Umbilical cord (tissue), 1 donor: ENCODE measurements at regions not wholly inside any gene's neighbourhood (a gene's known extent, or its start where the extent isn't known, plus 50 kb on each side); places are given as distances from the start of the nearest gene placed in this dataset.

Source experiments
- DNase-seq: peaks from one replicate; pipeline ENCODE4 v3.0.0-alpha.2; 2015; ENCODE audit warnings: low spot score

DNA sequence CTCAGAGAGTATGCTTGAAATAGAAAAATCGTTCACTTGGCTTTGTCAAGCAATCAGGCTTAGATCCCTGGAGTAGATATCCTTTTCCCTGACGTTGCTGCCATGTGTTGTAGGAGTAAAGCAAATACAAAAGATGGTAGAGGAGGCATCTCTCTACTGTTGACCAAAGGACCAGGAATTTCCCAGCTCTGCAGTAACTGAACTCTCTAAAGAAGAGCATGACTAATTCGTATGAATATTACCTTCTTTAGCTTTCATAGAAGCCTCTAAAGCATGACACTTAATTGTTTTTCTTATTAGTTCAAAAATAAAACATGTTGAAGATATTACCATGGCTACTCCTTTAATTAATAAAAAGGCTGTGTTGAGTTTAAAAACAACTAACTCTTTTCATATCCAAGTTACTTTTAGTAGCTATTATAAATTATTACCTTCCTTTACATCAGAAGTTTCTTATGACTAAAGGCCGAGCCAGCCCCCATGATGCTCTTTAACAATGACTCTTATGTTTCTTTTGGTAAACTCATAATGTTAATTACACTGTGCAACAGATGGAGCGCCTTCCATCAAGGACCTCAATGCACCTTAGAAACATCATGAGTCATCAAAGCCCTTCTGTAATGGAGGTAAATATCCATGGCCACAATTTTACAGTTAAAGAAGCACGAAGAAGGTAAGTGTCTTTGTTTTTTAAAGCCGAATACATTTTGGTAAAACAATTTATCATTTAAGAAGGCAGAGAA lies 352.4 kb downstream of the KLF5 start:
- DNase-seq: no peak

- no peak for DNase-seq
Observed at GRCh38 chr13:73406454-73406853, 347.6 kb downstream of the KLF5 start.

DNA sequence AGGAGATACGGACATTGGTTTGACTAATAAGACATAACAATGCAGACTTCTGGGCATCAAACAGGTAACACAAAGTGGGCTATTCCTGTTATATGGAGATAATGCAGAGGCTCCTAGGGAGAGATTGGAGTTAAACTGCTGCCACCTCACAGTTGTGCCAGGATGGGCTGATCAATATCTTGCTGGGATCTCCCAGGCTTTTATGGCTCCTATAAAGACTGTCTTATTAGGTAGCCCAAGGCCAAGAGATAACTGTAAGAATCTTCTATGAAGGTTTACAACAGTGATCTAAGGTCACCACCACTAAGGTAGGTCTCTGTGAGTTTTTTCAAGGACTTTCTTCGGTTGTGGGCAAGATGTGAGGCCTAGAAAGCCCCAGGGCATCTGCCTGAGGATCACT lies 345.8 kb downstream of the KLF5 start:
- no peak for DNase-seq

DNA sequence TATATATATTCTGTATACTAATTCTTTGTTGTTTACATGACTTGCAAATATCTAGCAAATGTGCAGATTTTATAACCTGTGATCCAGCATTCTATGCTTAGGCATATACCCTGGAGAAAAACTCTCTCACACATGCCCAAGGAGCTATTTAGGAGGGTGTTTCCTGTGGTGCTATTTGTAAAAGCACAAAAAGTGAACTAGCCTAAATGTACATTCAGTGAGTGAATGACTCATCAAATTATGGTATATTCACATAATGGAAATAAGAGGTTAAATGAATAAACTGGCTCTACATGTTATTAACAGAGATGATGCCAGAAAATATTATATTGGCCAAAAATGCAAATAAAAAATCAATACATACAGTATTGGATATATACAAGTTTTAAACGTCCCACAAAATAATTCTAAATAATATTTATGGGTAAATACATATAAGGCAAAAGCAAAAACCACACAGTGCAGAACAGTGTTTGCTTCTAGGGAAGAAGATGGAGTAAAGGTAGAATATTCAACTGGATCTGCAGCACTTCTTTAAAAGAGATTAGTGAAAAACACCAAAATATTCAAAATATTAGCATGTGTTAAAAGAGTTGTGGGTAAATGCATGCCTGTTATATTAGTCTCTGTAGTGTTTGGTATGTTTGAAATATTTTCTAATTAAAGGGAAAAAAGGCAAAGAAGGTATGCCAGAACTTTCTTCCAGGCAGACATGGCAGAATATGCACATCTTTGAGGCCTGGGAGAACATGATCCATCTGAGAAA lies 344.7 kb downstream of the KLF5 start:
- no peak for DNase-seq

DNA sequence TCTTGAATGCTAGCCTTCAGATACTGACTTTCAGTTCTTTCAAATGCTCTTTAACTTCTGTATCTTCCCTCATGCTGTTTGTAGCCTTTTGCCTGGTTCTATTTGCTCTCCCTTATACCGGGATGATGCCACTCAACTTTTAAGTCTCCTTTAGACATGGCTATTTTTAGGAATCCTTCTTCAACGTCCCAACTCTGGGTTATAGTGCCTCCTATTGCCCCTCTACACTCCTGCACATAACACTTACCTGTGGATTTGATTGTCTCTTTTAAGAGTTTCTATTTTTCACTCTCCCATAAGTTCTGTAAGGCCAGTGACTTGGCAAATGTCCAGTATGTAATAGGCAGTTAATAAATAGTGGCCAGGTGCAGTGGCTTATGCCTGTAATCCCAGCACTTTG lies 343.0 kb downstream of the KLF5 start:
- DNase-seq: no peak

DNA sequence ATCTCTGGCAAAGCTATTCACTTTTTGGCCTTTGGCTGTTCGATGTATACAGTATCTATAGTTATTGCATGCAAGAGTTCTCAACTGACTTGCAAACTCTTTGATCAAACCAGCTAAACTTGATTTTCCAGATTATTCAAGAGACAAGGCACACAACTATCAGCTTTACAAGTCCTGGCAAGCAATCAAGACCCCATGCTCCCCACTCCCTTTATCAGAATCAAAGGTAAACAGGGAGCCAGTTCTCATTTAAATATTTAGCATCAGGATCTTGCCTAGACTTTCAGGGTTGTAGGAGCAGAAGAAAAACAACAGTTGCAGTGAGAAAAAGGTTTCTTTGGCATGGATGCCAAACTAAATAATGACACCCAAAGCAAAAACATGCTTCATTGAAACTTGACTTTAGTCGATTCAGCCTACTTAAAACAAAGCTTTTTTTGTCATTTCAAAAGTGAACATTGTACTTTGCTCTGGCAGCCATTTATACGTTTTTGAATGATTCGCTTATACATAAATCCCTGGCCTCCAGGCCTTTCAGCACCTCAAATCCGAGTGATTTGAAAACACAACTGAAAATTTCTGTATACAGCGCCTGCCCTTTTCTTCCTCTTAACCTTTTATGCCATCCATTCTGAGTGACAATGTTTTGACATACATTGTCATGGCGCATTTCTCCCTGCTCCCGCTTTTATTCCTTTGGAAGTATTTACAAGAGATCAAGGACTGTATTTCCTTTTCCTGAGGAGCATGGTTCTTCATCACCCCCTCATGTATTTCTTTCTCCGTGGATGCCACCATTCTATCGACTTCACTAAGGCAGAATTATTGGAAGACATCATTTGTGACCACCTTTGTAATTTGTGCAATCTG lies 340.8 kb downstream of the KLF5 start:
- DNase-seq: peak; percentile 85

DNA sequence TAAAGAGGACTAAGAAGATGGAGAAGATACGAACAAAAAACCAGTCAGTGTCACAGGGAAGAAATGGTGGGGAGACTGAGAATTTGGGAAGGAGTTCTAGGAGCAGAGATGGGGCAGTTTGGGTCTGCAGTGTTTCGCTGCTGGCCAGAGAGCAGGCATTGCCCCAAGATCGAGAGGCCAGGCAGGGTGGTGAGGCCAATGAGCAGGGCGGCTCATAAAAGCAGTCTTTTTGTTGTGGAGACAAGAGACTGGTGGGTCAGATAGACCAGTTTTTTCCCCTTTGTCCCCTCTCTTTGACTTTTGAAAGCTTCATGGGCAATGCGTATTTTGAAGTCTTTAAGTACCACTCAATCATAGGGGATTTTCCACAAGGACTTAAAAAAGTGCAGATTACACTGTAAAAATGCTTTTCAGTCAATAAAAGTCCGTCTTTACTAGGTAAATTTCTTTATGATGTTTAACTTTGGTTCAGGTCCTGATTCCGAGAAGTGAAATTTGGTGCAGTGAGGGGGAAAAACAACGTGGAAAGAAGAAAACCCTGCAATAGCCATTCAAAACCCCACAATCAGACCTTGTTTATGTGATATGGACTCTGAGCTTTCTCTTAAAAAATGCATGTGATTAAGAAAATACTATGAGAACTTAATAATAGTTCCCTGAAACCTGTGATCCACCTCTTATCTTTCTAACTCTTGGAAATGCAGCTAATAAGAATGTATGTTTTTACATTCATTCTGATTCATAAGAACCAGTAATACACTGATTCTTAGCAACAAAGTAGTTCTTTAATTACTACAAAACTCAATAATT lies 338.9 kb downstream of the KLF5 start:
- DNase-seq: no peak

DNA sequence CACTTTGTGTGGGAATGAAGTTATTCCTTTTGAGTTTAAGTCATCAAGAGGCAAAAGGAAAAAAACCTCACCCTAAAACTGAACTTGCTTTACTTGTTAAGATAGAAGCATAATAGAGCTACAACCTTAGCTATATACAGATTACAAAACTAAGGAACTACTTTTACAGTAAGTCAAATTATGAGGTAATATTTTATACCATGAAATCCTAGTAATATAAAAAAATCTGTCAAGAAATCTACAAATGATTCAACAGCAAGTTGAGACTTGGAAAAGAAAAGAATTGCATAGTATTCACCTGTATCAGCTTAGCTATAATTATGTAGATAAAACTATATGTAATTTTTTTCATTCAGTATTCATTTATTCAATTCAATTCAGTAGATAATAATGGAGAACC lies 335.3 kb downstream of the KLF5 start:
- DNase-seq: no peak

GRCh38 chr13:73390100-73390499 lies 331.3 kb downstream of the KLF5 start:
- DNase-seq: no peak

- DNase-seq: no peak
Observed at GRCh38 chr13:73388586-73388985, 329.8 kb downstream of the KLF5 start.

DNA sequence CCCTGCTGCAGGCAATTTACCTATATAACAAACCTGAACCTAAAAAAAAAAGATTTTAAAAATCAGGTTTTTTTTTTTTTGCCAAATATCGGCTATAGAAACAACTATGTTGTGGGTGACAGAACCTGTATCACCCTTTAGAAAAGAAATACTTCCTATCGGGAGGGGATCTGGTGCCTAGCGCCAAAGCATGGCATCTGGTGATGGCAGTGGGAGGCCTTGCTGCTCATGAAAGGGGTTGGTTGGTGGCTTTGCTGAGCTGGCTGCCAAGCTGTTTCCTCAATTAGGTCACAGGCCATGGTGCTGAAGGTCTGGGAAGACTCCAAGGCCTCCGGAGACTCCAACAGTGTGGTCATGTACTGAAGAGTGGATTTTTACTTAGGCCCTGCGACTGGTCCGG lies 328.5 kb downstream of the KLF5 start:
- no peak for DNase-seq

GRCh38 chr13:73385848-73386247 lies 327.0 kb downstream of the KLF5 start:
- no peak for DNase-seq

DNA sequence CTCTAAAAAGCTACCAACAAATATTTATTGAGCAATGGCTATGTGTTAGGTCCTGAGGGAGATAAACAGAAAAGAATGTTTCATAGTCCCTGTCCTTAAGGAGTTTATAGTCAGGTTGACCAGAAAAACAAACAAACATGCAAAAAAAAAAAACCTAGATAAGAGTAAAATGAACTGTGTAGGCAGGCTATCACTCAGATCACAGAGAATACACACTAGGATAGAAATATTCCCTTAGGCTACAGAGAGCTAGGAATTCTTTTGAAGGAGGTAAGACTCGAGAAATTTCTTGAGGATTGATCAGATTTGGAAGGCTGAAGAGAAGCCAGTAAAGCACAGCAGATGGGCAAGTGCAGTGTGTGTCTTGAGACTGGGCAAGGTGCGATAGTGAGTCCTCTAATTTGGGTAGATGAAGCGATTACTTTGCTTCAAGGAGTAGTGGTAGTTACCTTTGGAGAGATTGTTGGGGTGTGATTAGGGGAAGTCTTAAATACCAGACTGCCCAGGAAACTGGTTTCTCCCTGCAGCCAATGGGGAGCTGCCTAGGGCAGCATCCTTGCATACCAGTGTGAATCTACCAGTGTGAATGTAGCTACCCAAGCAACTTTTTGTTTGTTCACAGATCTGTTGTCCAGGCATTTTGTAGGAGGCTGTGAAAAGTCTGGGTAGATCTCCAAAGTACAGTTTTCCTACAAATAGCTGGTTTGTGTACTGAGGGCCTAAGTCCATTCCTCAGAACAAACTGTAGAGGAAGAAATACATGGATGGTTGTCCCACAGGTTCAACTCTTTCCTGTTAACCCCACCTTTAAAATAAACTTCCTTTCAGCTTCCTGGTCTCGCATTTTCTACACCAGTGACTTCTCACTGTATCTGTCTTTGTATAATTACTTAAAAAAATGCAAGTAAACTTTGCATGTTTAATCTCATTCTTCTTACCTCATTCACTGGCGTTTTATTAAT lies 314.1 kb downstream of the KLF5 start:
- DNase-seq: no peak

- DNase-seq: no peak
Observed at GRCh38 chr13:73370066-73370465, 311.3 kb downstream of the KLF5 start.

DNA sequence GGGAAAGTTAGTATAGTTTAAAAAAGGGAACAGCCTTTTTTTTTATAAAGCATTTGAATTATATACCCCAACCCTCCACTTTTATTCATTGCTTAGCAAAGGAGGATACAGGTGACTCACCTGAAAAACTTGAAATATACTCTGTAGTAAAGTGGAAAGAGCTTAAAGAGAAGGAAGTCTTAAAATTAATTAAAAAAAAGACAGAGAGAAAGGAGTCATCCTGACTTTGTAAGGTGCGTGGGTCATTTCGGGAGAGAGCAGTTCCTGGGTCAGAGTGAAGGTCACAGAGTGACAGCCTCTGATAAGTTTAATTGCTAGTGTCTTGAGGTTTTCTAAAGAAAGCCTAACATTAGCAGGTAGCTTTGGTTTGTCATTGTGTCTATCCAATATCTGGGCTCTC lies 310.3 kb downstream of the KLF5 start:
- DNase-seq: no peak

- DNase-seq: peak; percentile 56
Observed at GRCh38 chr13:73368608-73369007, 309.8 kb downstream of the KLF5 start.

GRCh38 chr13:73367886-73368285 lies 309.1 kb downstream of the KLF5 start:
- DNase-seq: peak; percentile 6

GRCh38 chr13:73366241-73366640 lies 307.4 kb downstream of the KLF5 start:
- DNase-seq: no peak

- no peak for DNase-seq
Observed at GRCh38 chr13:73365681-73366080, 306.9 kb downstream of the KLF5 start.

DNA sequence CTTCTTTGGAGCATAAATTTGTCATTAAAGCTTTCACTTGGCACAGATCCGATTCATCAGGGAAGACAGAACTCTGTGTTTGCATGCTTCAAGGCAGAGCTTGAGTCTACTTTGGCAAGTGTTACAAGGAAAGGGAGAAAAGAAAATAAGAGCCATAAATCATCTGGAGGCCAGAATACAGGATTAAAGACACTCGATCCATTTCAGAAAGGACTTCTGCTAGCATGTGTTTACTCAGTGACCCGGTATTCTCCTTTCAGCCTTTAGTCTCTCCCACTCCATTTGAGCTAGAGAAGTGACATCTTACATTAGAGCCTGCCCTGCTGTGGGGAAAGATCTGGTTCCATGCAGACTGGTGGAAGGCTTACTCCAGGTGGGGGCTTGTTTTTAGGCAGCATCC lies 306.4 kb downstream of the KLF5 start:
- DNase-seq: peak; percentile 12
